K562 (cell line): ENCODE measurements at regions not wholly inside any gene's neighbourhood (a gene's known extent, or its start where the extent isn't known, plus 50 kb on each side); places are given as distances from the start of the nearest gene placed in this dataset.

Experiments
- ATAC-seq: fragments of 200-7000 bp; cut with Tn5 transposase; 3 replicates; pipeline ENCODE4 v1.9.1; 2020; ENCODE audit warnings: moderate library complexity
- BruUV-seq: library from RNA; stranded (reverse); fragments of 400-500 nt; replicated peaks from 2 replicates; lab custom pipeline; 2021; lab: Mats Ljungman, UMichigan
- CTCF ChIA-PET: fragments of 300-600 bp; formaldehyde crosslinking; extraction: SDS; loops from one replicate; lab custom pipeline; 2021; ENCODE audit warnings: low intra/inter-chr PET ratio; lab: Yijun Ruan, JAX
- POLR2A ChIA-PET: fragments of 300-600, 350-650 bp; sonication (Branson Sonifier 250); formaldehyde crosslinking; extraction: SDS; loops from one replicate; lab custom pipeline; 2021; ENCODE audit warnings: antibody characterized with exemption, inconsistent platforms; lab: Yijun Ruan, JAX
- DNase-seq, 4 experiments: peaks; one replicate each; pipeline versions ENCODE4 v3.0.0 to v3.0.0-alpha.2; 2011 to 2018; ENCODE audit warnings: low spot score in 3 of 4, mixed read lengths in 3 of 4; ENCODE audit errors: extremely low read depth in 1 of 4
- FAIRE-seq: peaks from 2 replicates; lab custom pipeline; 2011; peaks lifted over from hg19 to GRCh38; lab: Jason Lieb, UNC
- H2AFZ ChIP-seq: 2 replicates; pipeline ENCODE4 v1.6.0; 2011; ENCODE audit warnings: low read depth, low read length, control low read depth, inconsistent platforms
- H3K27ac ChIP-seq: fragments of 200-600 bp; 3 replicates; pipeline ENCODE4 v1.8.0; 2011; ENCODE audit warnings: low read depth, mild to moderate bottlenecking, control low read depth, inconsistent platforms, low read length, moderate library complexity, mixed read lengths; ENCODE audit errors: extremely low read depth
- H3K27me3 ChIP-seq, 2 experiments: fragments of 300-600 bp in 1 of 2; 2 replicates in 1 of 2; 3 replicates in 1 of 2; pipeline versions ENCODE4 v1.6.0 to v1.8.0; 2011; ENCODE audit warnings: inconsistent platforms in 2 of 2, low read length in 2 of 2, mild to moderate bottlenecking in 1 of 2, mixed read lengths in 1 of 2, moderate library complexity in 1 of 2; ENCODE audit not compliant: control insufficient read depth in 2 of 2, insufficient read depth in 2 of 2
- H3K36me3 ChIP-seq: fragments of 300-600 bp; 3 replicates; pipeline ENCODE4 v1.8.0; 2011; ENCODE audit warnings: mild to moderate bottlenecking, low read length, inconsistent platforms; ENCODE audit not compliant: control insufficient read depth, insufficient read depth
- H3K4me1 ChIP-seq, 2 experiments: fragments of 200-600 bp in 1 of 2; replicated peaks in 1 of 2; 2 replicates in 1 of 2; 3 replicates in 1 of 2; pipeline versions ENCODE4 v1.5.1 to v1.8.0; 2011; ENCODE audit warnings: inconsistent platforms in 2 of 2, low read length in 2 of 2, mild to moderate bottlenecking in 1 of 2, mixed read lengths in 1 of 2, moderate library complexity in 1 of 2; ENCODE audit not compliant: control insufficient read depth in 2 of 2, insufficient read depth in 2 of 2
- H3K4me2 ChIP-seq: 2 replicates; pipeline ENCODE4 v1.6.1; 2011; ENCODE audit warnings: low read length, control low read depth, inconsistent platforms, mixed read lengths; ENCODE audit not compliant: insufficient read depth
- H3K4me3 ChIP-seq: fragments of 200-600 bp; sonication (generic), shearing (Covaris generic); 2 replicates; pipeline ENCODE4 v1.5.1; 2016; ENCODE audit warnings: control low read depth, inconsistent platforms
- H3K79me2 ChIP-seq: fragments of 200-600 bp; 3 replicates; pipeline ENCODE4 v1.8.0; 2011; ENCODE audit warnings: low read length, inconsistent platforms; ENCODE audit not compliant: control insufficient read depth, insufficient read depth
- H3K9ac ChIP-seq, 2 experiments: 2 replicates each; pipeline versions ENCODE4 v1.6.0 to v1.6.1; 2011; ENCODE audit warnings: low read depth in 2 of 2, low read length in 2 of 2, control low read depth in 1 of 2, inconsistent platforms in 1 of 2, mild to moderate bottlenecking in 1 of 2, mixed read lengths in 1 of 2; ENCODE audit not compliant: insufficient read depth in 1 of 2
- H3K9me1 ChIP-seq: one replicate; pipeline ENCODE4 v1.6.0; 2011; ENCODE audit warnings: inconsistent platforms, mild to moderate bottlenecking, low read length, moderate library complexity; ENCODE audit not compliant: control insufficient read depth, insufficient read depth
- H3K9me3 ChIP-seq: replicated peaks from 2 replicates; pipeline ENCODE4 v1.5.1; 2011; ENCODE audit warnings: low read depth, low read length, inconsistent platforms; ENCODE audit not compliant: control insufficient read depth, insufficient read depth
- H4K20me1 ChIP-seq: replicated peaks from 2 replicates; pipeline ENCODE4 v1.6.1; 2011; ENCODE audit warnings: low read length, inconsistent platforms, mixed read lengths; ENCODE audit not compliant: control insufficient read depth, insufficient read depth
- GTF3C2 ChIP-seq: IDR thresholded peaks from 3 replicates; pipeline ENCODE4 v1.6.1; 2011; ENCODE audit warnings: borderline replicate concordance, mild to moderate bottlenecking, moderate library complexity; ENCODE audit not compliant: insufficient read length; ENCODE audit errors: extremely low read depth
- IRF2 ChIP-seq: sonication (generic); formaldehyde crosslinking; IDR thresholded peaks from 2 replicates; pipeline ENCODE4 v1.8.1; 2022; ENCODE audit warnings: mild to moderate bottlenecking, missing genetic modification reagents
- KDM5B ChIP-seq: fragments of 200-600 bp; sonication (generic); IDR thresholded peaks from 2 replicates; pipeline ENCODE4 v1.6.1; 2012; ENCODE audit warnings: low read depth, mild to moderate bottlenecking, moderate library complexity, low read length, control low read depth, inconsistent platforms; ENCODE audit not compliant: insufficient replicate concordance
- MNT ChIP-seq, 2 experiments: fragments of 450-650 bp; conservative IDR thresholded peaks; 2 replicates each; pipeline ENCODE4 v1.6.1; 2017; ENCODE audit warnings: mild to moderate bottlenecking in 2 of 2, moderate library complexity in 2 of 2
- SFPQ ChIP-seq: fragments of 200-400 bp; formaldehyde crosslinking; IDR thresholded peaks from 2 replicates; pipeline ENCODE4 v1.6.1; 2017; ENCODE audit warnings: mild to moderate bottlenecking, low read depth, low read length, moderate library complexity
- SMC3 ChIP-seq: conservative IDR thresholded peaks from 2 replicates; pipeline ENCODE4 v1.6.1; 2011; ENCODE audit warnings: low read depth, low read length, improper control_type of control experiment; ENCODE audit not compliant: insufficient read depth
- SP1 ChIP-seq: sonication (generic); formaldehyde crosslinking; IDR thresholded peaks from 2 replicates; pipeline ENCODE4 v1.8.1; 2022; ENCODE audit warnings: mild to moderate bottlenecking, missing genetic modification reagents
- TCF7L2 ChIP-seq: fragments of 150-350 bp; IDR thresholded peaks from 2 replicates; pipeline ENCODE4 v1.6.1; 2016; ENCODE audit warnings: low read depth, mild to moderate bottlenecking, low read length, moderate library complexity
- U2AF1 ChIP-seq: fragments of 200-400 bp; formaldehyde crosslinking; optimal IDR thresholded peaks from 2 replicates; pipeline ENCODE3; 2017; ENCODE audit warnings: mild to moderate bottlenecking, low read depth, low read length, moderate library complexity
- ZHX1 ChIP-seq: fragments of 150-350 bp; conservative IDR thresholded peaks from 2 replicates; pipeline ENCODE4 v1.6.1; 2014; ENCODE audit warnings: low read length
- ZNF143 ChIP-seq: sonication (generic); formaldehyde crosslinking; IDR thresholded peaks from 2 replicates; pipeline ENCODE4 v1.9.0; 2022; ENCODE audit warnings: mild to moderate bottlenecking, missing genetic modification reagents
- ZNF212 ChIP-seq: fragments of 450-650 bp; formaldehyde crosslinking; IDR thresholded peaks from 2 replicates; pipeline ENCODE4 v1.4.0; 2020; ENCODE audit warnings: mild to moderate bottlenecking
- WGBS: fragments of 100-300 bp; shearing (Covaris generic); methylation state at CpG from one replicate; pipeline ENCODE4 v1.1.6; 2016; ENCODE audit warnings: low coverage, mixed read lengths; ENCODE audit not compliant: insufficient coverage; ENCODE audit errors: missing lambda C conversion rate; 5-methylcytosine and 5-hydroxymethylcytosine counted together
- in situ Hi-C: fragments of 300-500 bp; cut with MboI; formaldehyde crosslinking; loops from 4 replicates; pipeline ENCODE4 v1.15.0; 2018; ENCODE audit warnings: inconsistent platforms, mixed read lengths
- intact Hi-C: fragments of 100-400 bp; cut with micrococcal nuclease; formaldehyde crosslinking; loops from 2 replicates; pipeline ENCODE4 v1.14.2; 2022

- TF ChIP-seq GTF3C2 (no peak), IRF2 (CRISPR knock-in tag) (no peak)
Measured at GRCh38 chr1:214827883-214828282, 224.9 kb downstream of the CENPF start (continued).

- no peak for FAIRE-seq
- H3K27ac ChIP-seq, result no peak overlapping the region
- intact Hi-C loops, result no loop called here
- H3K9me3 ChIP-seq, result no peaks in the 10 kb centered on the region
- no peak for DNase-seq
- ATAC-seq, result no peak
- no peaks in the 10 kb centered on the region for H3K36me3 ChIP-seq
- no peaks in the 10 kb centered on the region for H3K9me1 ChIP-seq
- ChIA-PET CTCF (no interaction called here), POLR2A (no interaction called here)
- H3K4me1 ChIP-seq, result no peaks in the 10 kb centered on the region
- no peak overlapping the region for H2AFZ ChIP-seq
- no TSS peak for BruUV-seq
- no peaks in the 10 kb centered on the region for H4K20me1 ChIP-seq
- WGBS, result 14% methylated on average over 2 of the region's 2 CpGs
- H3K4me3 ChIP-seq, result no peak overlapping the region
- no peak overlapping the region for H3K4me2 ChIP-seq
- no peaks in the 10 kb centered on the region for H3K27me3 ChIP-seq
- H3K79me2 ChIP-seq, result no peaks in the 10 kb centered on the region
- in situ Hi-C loops, result no loop called here
- no peak overlapping the region for H3K9ac ChIP-seq
- TF ChIP-seq SMC3, result no peak
- TF ChIP-seq ZNF212 (CRISPR knock-in tag), result no peak
- no peak for TF ChIP-seq U2AF1
- TF ChIP-seq TCF7L2, result no peak
- TF ChIP-seq ZHX1, result no peak
- TF ChIP-seq MNT (conservative IDR thresholded peaks at IDR 0.05), result no peak
- TF ChIP-seq KDM5B, result no peak
- no peak for TF ChIP-seq SP1 (CRISPR knock-in tag)
- no peak for TF ChIP-seq ZNF143 (CRISPR knock-in tag)
- TF ChIP-seq SFPQ, result no peak
Measured at GRCh38 chr1:214830941-214831340, 227.9 kb downstream of the CENPF start.
